ENCODE measurements at regions not wholly inside any gene's neighbourhood (a gene's known extent, or its start where the extent isn't known, plus 50 kb on each side); places are given as distances from the start of the nearest gene placed in this dataset.

DNA sequence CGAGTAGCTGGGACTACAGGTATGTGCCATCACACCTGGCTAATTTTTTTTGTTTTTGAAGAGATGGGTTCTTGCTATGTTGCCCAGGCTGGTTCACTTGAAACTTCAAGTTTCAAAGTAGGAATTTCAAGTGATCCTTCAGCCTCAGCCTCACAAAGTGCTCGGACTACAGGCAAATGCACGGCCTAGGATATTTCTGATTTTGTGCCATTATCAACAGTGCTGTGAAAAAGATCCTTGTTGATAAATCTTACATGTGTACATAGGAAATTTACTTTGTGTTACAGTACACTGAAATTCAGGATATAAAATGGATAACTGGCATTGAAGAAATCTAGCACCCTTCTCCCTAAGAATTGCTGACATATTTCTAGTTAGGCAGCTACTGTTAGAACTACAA, 184.6 kb upstream of the PRDM1 start:
- Histone ChIP-seq H3K27ac (ENCODE audit: low read depth, low read length) (no peak overlapping the region), H3K9me3 (ENCODE audit: control insufficient read depth, insufficient read depth, low read depth, low read length) (peaks cover 8% of the 10 kb centered on the region; the same call in 1 of the 2 replicates), H3K4me1 (ENCODE audit: control insufficient read depth, insufficient read depth, low read length) (no peaks in the 10 kb centered on the region), H3K36me3 (ENCODE audit: control insufficient read depth, insufficient read depth, low read length) (no peaks in the 10 kb centered on the region), H3K9ac (ENCODE audit: low read length) (no peak overlapping the region), H3K27me3 (ENCODE audit: control insufficient read depth, insufficient read depth, low read length) (no peaks in the 10 kb centered on the region), H3K4me3 (ENCODE audit: low read depth, low read length) (no peak overlapping the region)

DNA sequence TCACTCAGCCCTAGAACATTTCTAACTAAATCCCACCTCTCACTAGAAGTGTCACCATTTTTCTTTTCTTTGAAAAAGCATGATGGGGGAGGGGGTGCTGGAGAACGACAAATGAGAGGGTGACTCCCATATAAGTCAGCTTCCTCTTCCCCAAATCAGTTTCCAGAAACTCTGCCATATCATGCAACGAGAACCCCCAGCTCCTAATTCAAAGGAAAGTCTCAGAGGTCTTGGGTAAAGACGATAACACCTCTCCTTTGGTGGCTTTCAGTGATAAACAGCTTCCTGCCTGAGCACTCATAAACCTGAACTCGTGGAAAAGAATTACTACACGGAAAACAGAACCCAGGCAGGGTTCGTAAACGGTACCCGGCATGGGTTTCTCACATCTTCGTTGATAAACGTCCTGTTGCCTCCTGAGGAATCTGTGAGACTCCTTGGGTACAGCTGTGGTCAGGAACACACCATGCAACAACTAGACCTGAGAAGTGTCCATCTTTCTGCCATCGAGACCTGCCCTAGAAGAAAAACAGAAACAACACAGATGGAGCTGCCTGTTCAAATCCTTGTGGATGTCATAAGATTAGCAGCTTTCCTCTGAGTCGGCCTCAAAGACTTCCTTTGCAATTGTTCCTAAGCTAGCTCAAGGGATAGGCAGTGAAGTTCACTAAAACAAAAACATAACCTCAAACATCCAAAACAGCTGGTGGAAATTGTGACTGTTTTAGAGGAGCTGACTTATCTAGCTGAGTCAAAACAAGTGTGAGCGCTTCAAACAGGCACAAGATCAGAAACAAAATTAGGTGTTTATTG, 185.8 kb upstream of the PRDM1 start:
- H3K4me3 ChIP-seq (ENCODE audit: low read depth, low read length): no peak overlapping the region
- no peak overlapping the region for H3K9ac ChIP-seq (ENCODE audit: low read length)
- H3K4me1 ChIP-seq (ENCODE audit: control insufficient read depth, insufficient read depth, low read length): 0 out of 2 replicates have a peak, but pooled peaks cover 4% of the 10 kb centered on the region
- no peaks in the 10 kb centered on the region for H3K36me3 ChIP-seq (ENCODE audit: control insufficient read depth, insufficient read depth, low read length)
- no peak overlapping the region for H3K27ac ChIP-seq (ENCODE audit: low read depth, low read length)
- peaks cover 8% of the 10 kb centered on the region; the same call in 1 of the 2 replicates for H3K9me3 ChIP-seq (ENCODE audit: control insufficient read depth, insufficient read depth, low read depth, low read length)
- no peaks in the 10 kb centered on the region for H3K27me3 ChIP-seq (ENCODE audit: control insufficient read depth, insufficient read depth, low read length)

DNA sequence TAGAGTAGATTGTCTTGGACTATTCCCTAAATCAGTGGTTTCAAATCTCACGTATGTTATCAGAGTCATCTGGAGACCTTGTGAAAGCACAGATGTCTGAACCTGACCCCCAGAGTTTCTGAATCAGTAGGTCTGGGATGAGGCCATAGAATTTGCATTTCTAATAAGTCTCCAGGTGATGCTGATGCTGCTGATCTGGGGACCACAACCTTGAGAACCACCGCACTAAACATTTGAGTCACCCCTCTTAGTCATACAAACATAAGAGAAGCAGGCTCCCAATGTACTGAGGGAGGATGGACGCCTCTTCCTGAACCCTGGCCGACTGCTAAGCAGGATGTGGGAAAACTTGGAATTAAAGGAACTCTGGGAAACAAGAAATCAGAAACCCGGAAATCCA, 187.8 kb upstream of the PRDM1 start:
- no peak overlapping the region for H3K27ac ChIP-seq (ENCODE audit: low read depth, low read length)

DNA sequence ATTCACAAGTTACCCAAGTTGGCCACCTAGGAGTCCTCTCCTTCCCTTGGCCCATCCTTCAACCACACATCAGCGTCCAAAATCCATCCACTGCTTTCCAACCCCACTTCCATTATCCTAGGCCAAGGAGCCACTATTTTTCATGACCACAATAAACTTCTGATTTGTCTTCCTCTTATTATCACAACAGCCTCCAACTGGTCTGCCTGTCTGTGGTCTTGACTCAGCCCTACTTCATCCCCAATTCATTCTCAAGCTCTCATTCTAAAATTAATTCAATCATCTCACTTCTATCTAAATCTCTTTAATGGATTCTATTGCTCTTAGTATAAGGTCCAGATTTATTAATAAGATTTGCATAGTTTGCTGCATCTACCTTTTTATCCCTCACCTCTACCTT, 189.0 kb upstream of the PRDM1 start:
- no peaks in the 10 kb centered on the region for H3K27me3 ChIP-seq (ENCODE audit: control insufficient read depth, insufficient read depth, low read length)
- no peak overlapping the region for H3K9ac ChIP-seq (ENCODE audit: low read length)
- H3K9me3 ChIP-seq (ENCODE audit: control insufficient read depth, insufficient read depth, low read depth, low read length): peaks cover 8% of the 10 kb centered on the region; the same call in 1 of the 2 replicates
- H3K27ac ChIP-seq (ENCODE audit: low read depth, low read length): no peak overlapping the region
- H3K36me3 ChIP-seq (ENCODE audit: control insufficient read depth, insufficient read depth, low read length): no peaks in the 10 kb centered on the region
- no peak overlapping the region for H3K4me3 ChIP-seq (ENCODE audit: low read depth, low read length)
- H3K4me1 ChIP-seq (ENCODE audit: control insufficient read depth, insufficient read depth, low read length): 0 out of 2 replicates have a peak, but pooled peaks cover 4% of the 10 kb centered on the region

More for the DNA sequence above, 187.8 kb upstream of the PRDM1 start:
- no peaks in the 10 kb centered on the region for H3K27me3 ChIP-seq (ENCODE audit: control insufficient read depth, insufficient read depth, low read length)
- H3K9ac ChIP-seq (ENCODE audit: low read length): no peak overlapping the region
- no peaks in the 10 kb centered on the region for H3K36me3 ChIP-seq (ENCODE audit: control insufficient read depth, insufficient read depth, low read length)
- peaks cover 8% of the 10 kb centered on the region; the same call in 1 of the 2 replicates for H3K9me3 ChIP-seq (ENCODE audit: control insufficient read depth, insufficient read depth, low read depth, low read length)
- 0 out of 2 replicates have a peak, but pooled peaks cover 4% of the 10 kb centered on the region for H3K4me1 ChIP-seq (ENCODE audit: control insufficient read depth, insufficient read depth, low read length)
- H3K4me3 ChIP-seq (ENCODE audit: low read depth, low read length): no peak overlapping the region

DNA sequence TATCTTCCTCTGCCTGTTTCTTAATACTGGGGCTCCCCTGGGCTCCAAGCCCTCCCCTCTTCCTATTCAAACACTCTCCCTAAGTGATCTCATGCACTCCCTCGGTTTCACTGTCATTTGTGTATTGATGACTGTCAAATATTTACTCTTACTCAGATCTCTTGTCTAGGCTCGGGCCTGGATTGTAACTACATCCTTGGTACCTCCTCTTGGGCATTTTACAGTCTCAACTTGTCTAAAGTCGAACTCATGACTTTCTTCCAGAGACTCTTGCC, 189.4 kb upstream of the PRDM1 start:
- H3K4me1 ChIP-seq (ENCODE audit: control insufficient read depth, insufficient read depth, low read length): 0 out of 2 replicates have a peak, but pooled peaks cover 4% of the 10 kb centered on the region
- no peak overlapping the region for H3K27ac ChIP-seq (ENCODE audit: low read depth, low read length)
- H3K9me3 ChIP-seq (ENCODE audit: control insufficient read depth, insufficient read depth, low read depth, low read length): peaks cover 8% of the 10 kb centered on the region; the same call in 1 of the 2 replicates
- no peak overlapping the region for H3K9ac ChIP-seq (ENCODE audit: low read length)
- H3K36me3 ChIP-seq (ENCODE audit: control insufficient read depth, insufficient read depth, low read length): no peaks in the 10 kb centered on the region
- H3K27me3 ChIP-seq (ENCODE audit: control insufficient read depth, insufficient read depth, low read length): no peaks in the 10 kb centered on the region
- no peak overlapping the region for H3K4me3 ChIP-seq (ENCODE audit: low read depth, low read length)

DNA sequence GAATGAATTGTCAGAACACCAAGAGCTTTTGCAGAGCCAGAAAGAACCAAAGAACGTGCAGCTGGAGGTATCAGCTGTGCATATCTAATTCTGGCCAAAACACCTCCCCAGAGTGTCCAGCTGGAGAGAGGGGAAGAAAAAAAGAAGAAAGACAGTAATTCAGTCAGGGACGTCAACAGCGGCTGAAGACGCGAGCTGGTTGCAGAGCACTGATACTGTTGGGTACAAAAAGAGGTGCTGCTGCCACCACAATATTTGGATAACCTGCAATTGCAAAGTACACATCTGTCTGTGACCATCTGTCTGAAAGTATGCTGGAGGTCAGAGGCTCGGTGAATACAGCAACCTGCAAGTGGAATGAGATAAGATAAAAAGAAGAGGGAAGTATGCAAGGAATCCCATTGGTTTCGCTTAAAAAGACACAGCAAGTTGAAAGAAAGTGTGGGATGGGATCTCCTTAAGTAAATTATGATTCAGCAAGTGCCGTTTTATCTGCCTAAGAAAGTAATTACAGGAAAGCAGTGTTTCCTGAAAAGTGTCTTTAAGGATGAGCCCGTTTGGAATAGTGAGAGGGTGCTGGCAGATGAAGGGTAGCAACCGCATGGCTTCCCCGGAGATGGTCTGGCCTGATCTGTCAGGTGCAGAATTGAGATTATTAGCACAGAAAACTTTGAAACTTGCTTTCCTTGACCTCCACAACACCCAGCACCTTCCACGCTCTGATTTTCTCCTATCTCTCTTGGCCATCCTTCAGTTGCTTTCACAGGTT, 189.9 kb upstream of the PRDM1 start:
- no peak overlapping the region for H3K4me3 ChIP-seq (ENCODE audit: low read depth, low read length)
- no peaks in the 10 kb centered on the region for H3K36me3 ChIP-seq (ENCODE audit: control insufficient read depth, insufficient read depth, low read length)
- peaks cover 8% of the 10 kb centered on the region; the same call in 1 of the 2 replicates for H3K9me3 ChIP-seq (ENCODE audit: control insufficient read depth, insufficient read depth, low read depth, low read length)
- no peak overlapping the region for H3K27ac ChIP-seq (ENCODE audit: low read depth, low read length)
- 0 out of 2 replicates have a peak, but pooled peaks cover 4% of the 10 kb centered on the region for H3K4me1 ChIP-seq (ENCODE audit: control insufficient read depth, insufficient read depth, low read length)
- no peak overlapping the region for H3K9ac ChIP-seq (ENCODE audit: low read length)
- no peaks in the 10 kb centered on the region for H3K27me3 ChIP-seq (ENCODE audit: control insufficient read depth, insufficient read depth, low read length)

DNA sequence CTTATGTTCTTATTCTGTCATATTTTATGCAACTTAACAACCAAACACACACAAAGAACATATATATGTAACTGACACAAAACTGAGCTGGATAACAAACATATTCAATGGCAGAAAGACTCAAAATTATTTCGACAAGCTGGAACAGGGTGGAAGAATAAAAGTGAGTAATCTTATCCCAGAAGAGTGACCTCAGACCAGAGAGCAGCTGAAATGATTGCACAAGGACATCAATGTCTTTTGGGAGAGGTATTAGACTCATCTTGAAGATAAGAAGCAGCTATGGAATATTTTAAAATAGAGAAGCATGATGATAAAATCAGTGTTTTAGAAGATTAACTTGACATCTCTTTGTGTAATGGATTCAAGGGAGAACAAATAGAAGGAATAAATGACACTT, 191.6 kb upstream of the PRDM1 start:
- Histone ChIP-seq H3K27me3 (ENCODE audit: control insufficient read depth, insufficient read depth, low read length) (no peaks in the 10 kb centered on the region), H3K4me3 (ENCODE audit: low read depth, low read length) (no peak overlapping the region), H3K9me3 (ENCODE audit: control insufficient read depth, insufficient read depth, low read depth, low read length) (peaks cover 11% of the 10 kb centered on the region; the same call in 1 of the 2 replicates), H3K4me1 (ENCODE audit: control insufficient read depth, insufficient read depth, low read length) (0 out of 2 replicates have a peak, but pooled peaks cover 4% of the 10 kb centered on the region), H3K9ac (ENCODE audit: low read length) (no peak overlapping the region), H3K36me3 (ENCODE audit: control insufficient read depth, insufficient read depth, low read length) (no peaks in the 10 kb centered on the region), H3K27ac (ENCODE audit: low read depth, low read length) (no peak overlapping the region)

DNA sequence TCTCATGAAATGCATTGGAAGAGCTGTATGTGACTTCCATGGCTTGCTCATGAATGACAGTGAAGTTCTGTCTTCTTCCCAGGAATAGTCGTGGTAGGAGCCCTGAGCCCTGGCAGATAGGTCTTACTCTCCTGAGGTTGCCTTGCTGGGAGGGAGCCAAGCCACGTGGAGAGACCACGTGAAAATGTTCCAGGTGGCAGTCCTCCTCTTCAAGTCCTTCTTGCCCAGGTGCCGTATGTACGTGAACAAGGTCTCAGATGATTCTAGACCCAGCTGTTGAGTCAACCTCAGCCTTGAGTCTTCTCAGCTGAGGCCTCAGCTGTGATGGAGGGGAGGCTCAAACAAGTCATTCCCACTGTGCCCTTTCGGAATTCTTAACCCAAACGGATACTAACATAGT, 192.4 kb upstream of the PRDM1 start:
- Histone ChIP-seq H3K4me3 (ENCODE audit: low read depth, low read length) (no peak overlapping the region), H3K27ac (ENCODE audit: low read depth, low read length) (no peak overlapping the region), H3K36me3 (ENCODE audit: control insufficient read depth, insufficient read depth, low read length) (no peaks in the 10 kb centered on the region), H3K27me3 (ENCODE audit: control insufficient read depth, insufficient read depth, low read length) (no peaks in the 10 kb centered on the region), H3K9me3 (ENCODE audit: control insufficient read depth, insufficient read depth, low read depth, low read length) (peaks cover 8% of the 10 kb centered on the region; the same call in 1 of the 2 replicates), H3K4me1 (ENCODE audit: control insufficient read depth, insufficient read depth, low read length) (0 out of 2 replicates have a peak, but pooled peaks cover 4% of the 10 kb centered on the region), H3K9ac (ENCODE audit: low read length) (no peak overlapping the region)

- H3K27ac ChIP-seq (ENCODE audit: low read depth, low read length): no peak overlapping the region
- H3K27me3 ChIP-seq (ENCODE audit: control insufficient read depth, insufficient read depth, low read length): no peaks in the 10 kb centered on the region
- no peak overlapping the region for H3K4me3 ChIP-seq (ENCODE audit: low read depth, low read length)
- 0 out of 2 replicates have a peak, but pooled peaks cover 9% of the 10 kb centered on the region for H3K4me1 ChIP-seq (ENCODE audit: control insufficient read depth, insufficient read depth, low read length)
- no peak overlapping the region for H3K9ac ChIP-seq (ENCODE audit: low read length)
- H3K9me3 ChIP-seq (ENCODE audit: control insufficient read depth, insufficient read depth, low read depth, low read length): peaks cover 8% of the 10 kb centered on the region; the same call in 1 of the 2 replicates
- no peaks in the 10 kb centered on the region for H3K36me3 ChIP-seq (ENCODE audit: control insufficient read depth, insufficient read depth, low read length)
These were observed 193.4 kb upstream of the PRDM1 start for GRCh38 chr6:105892577-105893262.

DNA sequence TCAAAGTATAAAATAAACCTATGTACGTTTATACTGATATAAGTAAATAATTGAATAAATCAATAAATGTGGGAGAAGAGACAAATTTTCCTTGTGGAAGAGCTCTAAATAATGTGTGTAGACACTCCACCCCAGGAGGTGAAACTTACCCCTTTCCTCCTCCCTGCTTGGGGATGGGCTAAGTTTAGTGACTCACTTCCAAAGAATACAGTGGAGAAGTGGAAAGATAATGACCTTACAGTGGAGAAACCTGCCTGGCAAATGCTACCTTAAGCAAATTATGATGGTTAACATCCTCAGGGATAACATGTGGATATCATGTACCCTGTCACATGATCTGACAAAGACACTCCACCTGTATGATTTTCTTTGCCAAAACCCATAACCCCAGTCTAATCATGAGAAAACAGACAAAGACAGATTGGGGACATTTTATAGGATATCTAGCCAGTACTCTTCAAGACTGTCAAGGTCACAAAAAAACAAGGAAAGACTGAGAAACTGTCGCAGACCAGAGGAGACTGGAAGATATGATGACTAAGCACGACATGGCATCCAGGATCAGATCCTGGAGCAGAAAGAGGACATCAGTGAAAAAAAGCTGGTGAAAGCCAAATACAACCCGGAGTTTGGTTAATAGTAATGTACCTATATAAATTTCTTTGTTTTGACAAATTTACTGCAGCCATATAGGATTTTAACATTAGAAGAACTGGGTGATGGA, 195.5 kb upstream of the PRDM1 start:
- H3K4me1 ChIP-seq (ENCODE audit: control insufficient read depth, insufficient read depth, low read length): peaks cover 8% of the 10 kb centered on the region; the same call in 1 of the 2 replicates
- H3K9ac ChIP-seq (ENCODE audit: low read length): no peak overlapping the region
- H3K4me3 ChIP-seq (ENCODE audit: low read depth, low read length): no peak overlapping the region
- no peaks in the 10 kb centered on the region for H3K27me3 ChIP-seq (ENCODE audit: control insufficient read depth, insufficient read depth, low read length)
- no peak overlapping the region for H3K27ac ChIP-seq (ENCODE audit: low read depth, low read length)
- H3K9me3 ChIP-seq (ENCODE audit: control insufficient read depth, insufficient read depth, low read depth, low read length): peaks cover 8% of the 10 kb centered on the region; the same call in 1 of the 2 replicates
- H3K36me3 ChIP-seq (ENCODE audit: control insufficient read depth, insufficient read depth, low read length): no peaks in the 10 kb centered on the region

Data from HUES6 (cell line).